D721Med (cell line): ENCODE measurements at regions not wholly inside any gene's neighbourhood (a gene's known extent, or its start where the extent isn't known, plus 50 kb on each side); places are given as distances from the start of the nearest gene placed in this dataset.

Experiments
- DNase-seq: peaks from one replicate; pipeline ENCODE4 v3.0.0; 2011; ENCODE audit warnings: low spot score; ENCODE audit not compliant: insufficient read length
- FAIRE-seq: peaks from 2 replicates; lab custom pipeline; 2011; peaks lifted over from hg19 to GRCh38; lab: Jason Lieb, UNC
- CTCF ChIP-seq: IDR thresholded peaks from 2 replicates; pipeline ENCODE4 v1.5.1; 2012; ENCODE audit warnings: mild to moderate bottlenecking, control low read depth; ENCODE audit not compliant: insufficient read depth; ENCODE audit errors: missing control alignments

GRCh38 chr9:129407905-129408452, 212.9 kb downstream of the C9orf50 start:
- FAIRE-seq, result no peak
- TF ChIP-seq CTCF, result no peak

GRCh38 chr9:129406278-129407225, 214.3 kb downstream of the C9orf50 start:
- DNase-seq (no peak), FAIRE-seq (no peak)
- no peak for TF ChIP-seq CTCF

More at GRCh38 chr9:129407905-129408452, 212.9 kb downstream of the C9orf50 start:
- no peak for DNase-seq

- FAIRE-seq (no peak), DNase-seq (no peak)
- no peak for TF ChIP-seq CTCF
Observed at GRCh38 chr9:129405827-129406213, 215.1 kb downstream of the C9orf50 start.

- DNase-seq (no peak), FAIRE-seq (no peak)
- TF ChIP-seq CTCF, result no peak
Observed at GRCh38 chr9:129405089-129405826, 215.6 kb downstream of the C9orf50 start.

- FAIRE-seq (no peak), DNase-seq (no peak)
- no peak for TF ChIP-seq CTCF
Observed at GRCh38 chr9:129404621-129405020, 216.3 kb downstream of the C9orf50 start.

- DNase-seq (no peak), FAIRE-seq (no peak)
- no peak for TF ChIP-seq CTCF
Observed at GRCh38 chr9:129403779-129404620, 216.9 kb downstream of the C9orf50 start.
